Inflammatory macrophage (primary cell): ENCODE measurements at regions not wholly inside any gene's neighbourhood (a gene's known extent, or its start where the extent isn't known, plus 50 kb on each side); places are given as distances from the start of the nearest gene placed in this dataset.

Source experiments
- DNase-seq, 2 donors: peaks; one replicate each; pipeline ENCODE4 v3.0.0-alpha.2; 2020 to 2022

DNA sequence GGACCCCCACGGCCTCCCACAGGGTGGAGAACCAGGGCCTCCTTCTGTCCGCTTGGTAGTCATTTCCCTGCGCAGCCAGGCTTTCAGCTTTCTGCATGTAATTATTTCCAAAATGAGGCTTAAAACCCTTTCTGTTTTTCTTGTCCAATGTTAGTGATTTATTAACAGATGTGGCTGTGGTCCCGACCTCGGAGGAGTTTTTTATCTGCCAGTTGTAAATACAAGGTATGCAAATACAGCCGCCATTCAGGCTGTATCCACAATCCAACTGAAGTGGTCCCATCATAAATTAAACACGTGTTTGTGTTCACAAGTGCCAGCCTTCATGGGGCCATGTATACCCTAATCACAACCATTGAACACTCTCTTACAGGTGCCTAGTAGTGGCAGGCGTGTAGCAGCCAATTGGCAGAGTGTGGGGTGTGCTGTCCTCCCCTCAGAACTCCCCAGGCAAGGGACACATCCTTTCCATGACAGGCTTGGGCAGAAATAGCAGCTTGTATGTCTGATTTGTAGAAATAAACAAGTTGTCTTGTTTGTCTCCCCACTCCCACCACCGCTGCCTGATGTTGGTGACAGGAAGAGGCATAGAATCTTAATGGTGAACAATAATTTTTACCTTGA is 251.3 kb upstream of the MKI67 start:
- no peak for DNase-seq

DNA sequence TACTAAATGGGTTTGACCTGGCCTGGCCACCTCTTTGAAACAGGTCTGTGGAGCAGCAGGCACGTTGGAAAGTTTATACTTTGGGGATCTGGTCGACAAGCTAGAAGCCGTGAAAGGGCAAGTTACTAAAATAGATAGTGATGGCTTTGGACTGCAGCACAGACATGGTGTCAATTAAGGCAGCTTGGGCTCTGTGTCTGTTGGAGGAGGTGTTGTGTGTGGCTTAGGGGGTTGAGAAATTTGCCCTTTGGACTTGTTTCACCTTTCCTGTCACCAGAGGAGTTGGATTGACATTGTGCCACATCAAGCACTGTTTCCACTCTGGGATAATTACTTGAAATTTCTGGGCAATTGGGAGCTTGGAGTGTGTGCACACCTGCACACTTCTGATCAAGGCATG is 251.8 kb upstream of the MKI67 start:
- DNase-seq = no peak

DNA sequence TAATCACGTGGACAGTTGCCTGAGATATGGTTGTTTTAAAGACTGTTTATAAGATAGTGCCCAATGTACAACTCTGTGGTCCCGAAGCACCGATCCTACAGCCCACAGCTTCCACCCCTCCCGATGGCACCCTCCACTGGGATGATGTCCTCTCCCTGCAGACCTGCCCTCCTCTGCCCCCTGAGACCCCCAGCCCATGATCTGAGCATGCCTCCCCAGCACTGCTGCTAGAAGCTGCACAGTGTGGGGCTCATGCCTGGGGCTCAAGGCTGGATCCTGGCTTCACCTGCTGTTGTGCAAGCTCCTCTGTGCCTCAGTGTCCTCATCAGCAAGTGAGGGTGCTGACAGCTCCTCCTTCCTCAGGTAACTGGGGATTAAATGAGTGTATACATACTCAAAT is 254.7 kb upstream of the MKI67 start:
- no peak for DNase-seq

DNA sequence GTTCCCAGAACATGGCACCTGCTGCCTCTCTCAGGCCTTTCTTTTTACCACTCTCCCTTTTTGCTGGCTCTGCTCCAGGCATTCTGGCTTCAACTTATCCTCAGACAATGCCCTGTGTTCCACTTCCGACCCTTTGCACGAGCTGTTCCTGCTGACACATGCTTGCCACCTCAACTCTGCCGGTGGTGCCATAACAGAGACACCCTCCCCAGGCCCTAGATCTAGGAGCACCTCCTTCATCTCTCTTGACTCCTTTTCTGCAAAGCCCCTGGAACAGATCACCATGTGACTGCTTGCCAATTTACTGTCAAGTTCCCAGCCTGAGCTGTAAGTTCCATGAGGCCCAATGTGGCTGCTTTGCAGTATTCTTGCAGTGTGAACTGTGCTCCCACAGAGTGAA is 256.0 kb upstream of the MKI67 start:
- no peak for DNase-seq

DNA sequence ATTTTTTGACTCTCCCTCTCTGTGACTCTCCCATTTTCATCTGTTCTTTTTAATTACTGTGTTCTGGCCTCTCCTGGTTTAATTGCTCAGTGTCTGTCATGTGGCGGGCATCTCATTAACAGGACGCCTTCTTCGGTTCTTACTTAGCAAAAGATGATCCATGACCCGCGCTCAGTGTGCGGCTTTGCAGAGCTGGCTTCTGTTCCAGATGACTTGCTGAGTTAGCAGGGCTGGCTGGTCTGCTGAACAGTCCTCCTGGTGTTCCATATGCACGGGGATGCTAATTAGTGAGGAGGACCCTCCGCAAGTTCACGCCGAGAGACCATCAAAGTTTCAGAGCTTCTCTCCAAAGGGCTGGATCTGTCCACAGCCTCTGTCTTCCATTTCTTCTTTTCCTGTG is 258.6 kb upstream of the MKI67 start:
- no peak for DNase-seq

DNA sequence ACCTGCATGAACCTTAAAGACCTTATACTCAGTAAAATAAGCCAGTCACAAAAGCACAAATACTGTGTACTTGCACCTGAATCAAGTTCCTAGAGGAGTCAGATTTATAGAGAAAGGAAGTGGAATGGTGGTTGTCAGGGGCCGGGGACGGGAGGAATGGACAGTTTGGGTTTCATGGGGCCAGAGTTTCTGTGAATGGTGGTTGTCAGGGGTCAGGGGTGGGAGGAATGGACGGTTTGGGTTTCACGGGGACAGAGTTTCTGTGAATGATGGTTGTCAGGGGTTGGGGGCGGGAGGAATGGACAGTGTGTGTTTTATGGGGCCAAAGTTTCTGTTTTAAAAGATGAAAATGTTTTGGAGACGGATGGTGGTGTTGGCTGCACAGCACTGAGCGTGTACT is 260.0 kb upstream of the MKI67 start:
- DNase-seq = no peak

DNA sequence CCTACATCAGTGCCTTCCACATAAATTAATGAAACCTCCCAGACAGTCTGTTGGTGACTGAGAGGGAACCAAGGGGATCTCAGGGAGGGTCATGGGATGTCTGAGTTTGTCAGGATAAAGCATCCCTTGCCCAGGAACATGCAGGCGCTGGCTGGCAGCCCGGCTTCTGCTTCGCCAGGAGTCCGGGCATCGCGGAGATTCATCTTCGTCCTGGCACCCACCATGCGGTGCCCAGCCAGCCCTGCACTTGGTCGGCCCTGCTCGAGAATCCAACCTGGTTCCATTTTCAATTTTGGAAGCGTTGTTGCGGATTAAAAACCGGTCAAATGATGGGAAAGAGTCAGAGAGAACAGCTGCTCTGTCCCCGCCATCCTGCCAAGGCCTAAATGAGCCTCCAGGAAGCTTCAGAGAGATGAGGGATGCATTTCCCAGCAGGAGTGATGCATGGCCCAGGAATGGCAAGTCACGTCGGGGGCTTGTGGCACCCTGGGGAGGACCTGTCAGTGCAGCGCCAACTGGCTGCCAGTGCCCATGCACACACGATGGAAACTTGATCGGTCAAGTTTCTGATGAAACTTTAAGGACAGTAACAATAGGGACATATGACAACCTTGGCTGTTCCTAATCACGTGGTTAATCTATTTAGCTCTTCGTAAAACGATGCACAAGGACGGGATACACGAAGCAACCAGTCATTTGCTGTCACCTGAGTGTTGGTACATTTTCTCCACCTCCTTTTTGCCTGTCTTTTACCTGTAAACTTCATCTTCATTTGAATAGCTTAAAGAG is 260.8 kb upstream of the MKI67 start:
- no peak for DNase-seq

DNA sequence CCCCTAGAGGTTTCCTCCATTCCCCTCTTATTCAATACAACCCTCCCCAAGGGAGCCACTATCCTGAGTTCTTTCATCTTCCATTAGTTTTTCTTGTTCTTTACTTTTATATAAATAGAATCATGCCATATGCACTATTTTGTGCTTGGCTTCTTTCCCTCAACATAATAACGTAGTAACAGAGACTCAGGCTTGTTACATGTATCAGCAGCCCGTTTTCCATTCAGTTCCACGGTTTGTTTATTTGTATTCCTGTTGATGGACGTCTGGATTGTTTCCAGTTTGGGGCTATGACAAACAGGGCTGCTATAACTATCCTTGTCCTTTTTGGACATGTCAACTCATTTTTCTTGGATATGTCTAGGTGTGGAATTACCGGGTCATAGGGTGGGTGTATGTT is 264.4 kb upstream of the MKI67 start:
- DNase-seq = no peak

DNA sequence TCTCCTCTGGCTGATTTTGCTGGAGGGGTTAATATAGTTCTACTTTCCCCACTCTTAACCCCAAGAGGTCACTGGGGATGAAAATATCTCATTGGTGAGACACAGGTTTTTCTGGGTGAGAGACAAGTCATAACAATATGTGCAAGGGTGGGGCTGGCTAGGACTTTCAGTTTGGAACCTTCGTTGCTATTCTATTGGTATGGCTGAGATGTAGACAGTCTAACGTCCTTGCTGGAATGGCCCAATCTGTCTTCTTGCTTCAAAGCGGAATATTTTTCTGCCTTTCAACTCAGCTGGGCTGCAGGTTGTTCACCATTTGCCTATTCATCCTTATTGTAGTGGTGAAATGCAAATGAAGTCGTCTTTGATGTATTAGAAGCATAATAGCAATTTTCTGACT is 267.3 kb upstream of the MKI67 start:
- no peak for DNase-seq

DNA sequence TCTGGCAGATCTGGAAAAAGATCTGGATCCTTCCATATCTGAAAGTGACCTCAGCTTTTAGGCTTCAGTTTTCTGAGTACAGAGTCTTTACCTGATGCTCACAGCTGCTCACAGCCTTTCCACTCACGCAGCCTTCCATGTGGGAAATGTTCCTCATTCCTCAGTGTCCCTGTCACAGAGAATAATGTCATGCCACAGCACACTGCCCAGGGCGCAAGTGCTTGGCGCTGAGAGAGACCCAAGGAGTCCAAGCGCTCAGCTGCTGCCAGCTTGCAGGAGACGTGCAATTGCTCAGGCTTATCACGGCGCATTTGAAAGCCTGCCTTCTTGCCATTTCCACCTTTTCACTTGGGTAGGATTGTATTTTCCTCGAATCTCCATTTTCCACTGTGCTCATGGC is 271.9 kb upstream of the MKI67 start:
- no peak for DNase-seq

DNA sequence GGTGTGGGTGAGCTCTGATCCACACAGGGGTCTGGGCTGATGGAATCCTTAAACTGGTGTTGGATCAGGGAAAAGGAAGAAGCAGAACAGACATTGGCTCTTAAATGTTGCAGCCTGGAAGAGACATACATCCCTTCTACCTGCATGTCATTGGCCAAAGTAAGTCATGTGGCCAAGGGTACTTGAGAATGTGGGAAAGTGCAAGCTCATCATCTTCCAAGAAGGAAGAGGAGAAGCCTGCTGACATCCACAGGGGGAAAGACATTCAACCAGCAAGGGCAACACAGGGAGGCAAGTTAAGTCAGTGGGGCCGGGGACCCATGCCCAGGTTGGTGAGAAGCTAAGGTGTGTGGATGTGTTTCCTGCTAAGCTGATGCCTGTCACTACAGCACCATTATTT is 272.8 kb upstream of the MKI67 start:
- DNase-seq = no peak

DNA sequence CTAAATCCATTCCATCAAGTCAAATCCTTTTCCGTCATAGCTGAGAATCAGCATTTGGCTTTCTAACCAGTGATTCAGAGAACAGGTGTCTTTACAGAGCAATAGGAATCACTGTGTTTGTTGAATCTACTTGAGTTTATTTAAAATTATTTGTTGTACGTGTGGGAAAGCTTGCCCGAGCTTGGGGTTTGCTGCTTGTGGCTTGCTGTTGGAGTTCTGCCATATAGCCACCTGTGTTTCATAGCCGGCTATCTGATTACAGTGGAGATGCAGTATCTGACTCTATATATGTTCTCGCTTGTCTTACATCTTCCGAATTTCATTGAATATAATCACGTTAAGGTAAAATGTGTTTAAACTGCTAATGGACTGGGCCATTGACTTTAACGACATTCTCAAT is 274.3 kb upstream of the MKI67 start:
- no peak for DNase-seq

DNA sequence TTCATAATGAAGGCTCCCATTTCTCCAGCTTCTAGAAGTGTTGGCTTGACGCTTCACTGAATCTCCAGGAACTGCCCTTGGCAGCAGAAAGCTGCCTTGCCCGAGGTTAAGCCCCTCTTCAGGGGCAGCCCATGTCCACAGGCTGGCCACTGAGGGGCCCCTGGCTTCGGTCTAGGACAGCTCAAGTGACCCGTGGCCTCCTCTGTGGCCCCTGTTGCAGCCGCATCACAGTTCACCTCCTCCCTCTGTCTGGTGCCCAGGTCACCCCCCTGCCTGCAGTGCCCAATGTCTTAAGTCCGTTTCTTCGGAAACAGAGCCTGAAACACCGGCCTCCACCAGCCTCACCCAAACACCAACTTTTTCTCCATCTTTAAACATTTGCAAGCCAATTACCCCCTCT is 279.2 kb upstream of the MKI67 start:
- DNase-seq = no peak

DNA sequence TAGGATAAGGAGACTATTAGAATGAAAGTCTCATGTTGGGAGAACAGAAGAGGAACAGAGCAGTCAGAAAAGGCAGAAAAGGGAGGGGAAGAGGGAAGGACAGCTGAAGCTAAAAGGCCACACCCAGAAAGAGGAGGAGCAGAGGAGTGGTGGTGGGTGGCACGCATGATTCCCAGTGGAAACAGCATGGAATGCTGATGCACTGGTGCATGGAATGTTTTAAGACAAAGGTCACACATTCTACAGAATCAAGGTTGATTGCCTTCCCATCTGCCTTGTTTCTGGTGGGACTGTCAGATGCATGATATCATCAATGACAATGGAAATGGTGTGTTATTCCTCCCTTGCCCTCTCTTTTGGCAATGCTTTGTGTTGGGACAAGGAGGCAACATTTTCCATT is 285.4 kb upstream of the MKI67 start:
- no peak for DNase-seq

DNA sequence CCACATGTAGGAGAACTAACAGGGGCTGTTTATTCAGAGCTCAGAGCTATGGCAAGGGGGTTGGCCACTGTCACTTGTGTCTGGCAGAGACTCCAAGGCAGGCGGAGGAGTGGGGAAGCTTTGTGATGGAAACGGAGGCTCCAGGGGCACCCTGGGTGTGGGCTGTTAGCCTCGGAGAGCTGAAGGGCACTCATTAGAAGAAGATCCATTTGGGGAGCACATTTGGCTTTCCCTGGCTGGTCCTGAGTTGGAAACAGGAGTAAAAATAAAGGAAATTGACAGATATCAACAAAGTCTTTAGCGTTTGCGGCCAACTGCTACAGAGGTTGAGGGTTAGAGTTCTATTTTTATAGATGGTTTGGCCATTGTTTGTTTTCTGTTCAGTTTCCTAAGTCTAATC is 288.3 kb upstream of the MKI67 start:
- DNase-seq = no peak

DNA sequence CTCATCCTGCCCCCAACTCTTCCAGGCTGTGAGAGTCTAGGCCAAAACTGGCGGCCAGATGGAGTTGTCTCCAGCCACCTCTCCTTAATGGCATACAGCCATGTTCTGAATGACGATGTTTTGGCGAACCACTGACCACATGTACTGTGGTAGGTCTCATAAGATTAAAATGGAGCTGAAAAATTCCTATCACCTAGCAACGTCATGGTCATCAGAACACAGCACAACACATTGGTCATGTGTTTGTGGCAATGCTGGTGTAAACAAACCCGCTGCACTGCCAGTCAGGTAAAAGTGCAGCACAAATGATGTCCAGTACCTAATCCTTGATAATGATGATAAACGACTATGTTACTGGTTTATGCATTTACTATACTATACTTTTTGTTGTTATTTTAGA is 290.0 kb upstream of the MKI67 start:
- no peak for DNase-seq

DNA sequence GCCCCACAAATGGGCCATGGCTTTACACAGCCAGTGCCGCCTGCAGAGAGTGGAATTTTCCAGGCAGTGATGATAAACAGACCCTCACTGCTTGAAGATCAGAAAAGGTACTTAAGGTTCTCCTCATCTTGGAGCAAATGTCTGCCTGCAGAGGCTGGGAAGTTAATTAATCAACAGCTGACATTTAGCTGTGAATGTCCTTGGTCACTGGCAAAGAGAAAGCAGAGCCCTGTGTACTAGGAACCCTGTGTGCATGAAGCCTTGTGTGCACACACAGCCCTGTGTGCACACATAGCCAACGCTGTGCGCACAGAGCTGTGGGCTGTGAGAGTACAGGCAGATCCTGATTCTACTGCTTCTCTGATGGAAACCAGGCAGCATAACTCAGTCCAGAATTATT is 291.6 kb upstream of the MKI67 start:
- DNase-seq = no peak

DNA sequence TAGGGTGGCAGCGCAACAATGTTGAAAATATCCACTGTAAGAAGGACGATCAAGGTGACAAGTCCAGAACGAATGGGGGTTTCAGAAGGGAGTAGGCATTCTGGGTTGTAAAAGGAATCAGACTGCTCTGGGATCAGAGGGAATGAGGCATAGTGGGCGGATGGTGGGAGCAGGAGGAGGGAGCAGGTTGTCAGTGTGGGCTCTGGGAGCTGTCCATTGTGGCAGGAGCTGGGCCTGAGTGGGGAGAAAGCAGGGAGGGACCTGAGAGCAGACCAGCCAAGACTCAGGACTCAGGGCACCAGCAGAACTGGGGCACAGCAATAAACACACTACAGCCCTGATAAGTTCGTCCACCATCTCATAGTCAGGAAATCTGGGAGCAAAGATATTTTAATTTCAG is 292.6 kb upstream of the MKI67 start:
- no peak for DNase-seq

DNA sequence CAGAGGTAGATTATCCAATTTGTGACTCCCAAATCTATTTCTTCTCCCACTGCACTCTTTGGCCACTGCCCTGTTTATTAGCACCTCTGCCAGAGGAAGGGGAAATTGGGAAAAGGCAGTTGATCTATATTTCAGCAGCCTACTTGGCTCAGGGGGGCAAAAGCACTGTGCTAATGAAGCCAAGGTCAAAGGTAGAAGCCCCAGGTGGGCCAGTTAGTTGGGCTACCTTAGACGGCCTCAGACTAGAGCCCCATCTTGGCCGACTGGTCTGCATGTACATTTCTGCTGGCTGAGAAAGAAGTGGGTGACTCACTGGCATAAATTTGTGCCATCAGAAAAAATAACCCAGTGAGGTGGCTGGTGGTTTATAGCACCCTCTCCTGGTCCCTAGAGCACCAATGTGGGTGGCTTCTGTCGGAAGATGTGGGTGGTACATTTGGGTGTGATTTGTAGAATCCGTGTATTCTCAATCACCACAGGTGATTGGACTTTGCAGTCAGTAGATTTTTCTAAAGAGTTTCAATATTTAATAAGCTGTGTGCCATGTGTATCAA is 293.3 kb upstream of the MKI67 start:
- no peak for DNase-seq

DNA sequence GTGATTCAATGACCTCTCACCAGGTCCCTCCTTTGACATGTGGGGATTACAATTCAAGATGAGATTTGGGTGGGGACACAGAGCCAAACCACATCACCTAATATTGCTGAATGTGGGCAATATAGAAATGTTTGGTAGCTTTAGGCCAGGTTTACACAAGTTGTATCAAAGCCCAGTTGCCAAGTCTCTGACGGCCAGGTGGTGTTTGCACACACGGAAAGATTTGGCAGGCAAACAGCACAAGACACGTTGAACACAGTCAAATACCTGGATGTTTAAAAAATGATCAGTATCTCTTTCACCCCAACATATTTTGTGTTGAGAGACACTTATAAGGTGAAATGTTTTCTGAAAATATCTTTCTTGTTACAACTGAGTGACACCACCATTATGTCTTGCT is 294.4 kb upstream of the MKI67 start:
- no peak for DNase-seq

DNA sequence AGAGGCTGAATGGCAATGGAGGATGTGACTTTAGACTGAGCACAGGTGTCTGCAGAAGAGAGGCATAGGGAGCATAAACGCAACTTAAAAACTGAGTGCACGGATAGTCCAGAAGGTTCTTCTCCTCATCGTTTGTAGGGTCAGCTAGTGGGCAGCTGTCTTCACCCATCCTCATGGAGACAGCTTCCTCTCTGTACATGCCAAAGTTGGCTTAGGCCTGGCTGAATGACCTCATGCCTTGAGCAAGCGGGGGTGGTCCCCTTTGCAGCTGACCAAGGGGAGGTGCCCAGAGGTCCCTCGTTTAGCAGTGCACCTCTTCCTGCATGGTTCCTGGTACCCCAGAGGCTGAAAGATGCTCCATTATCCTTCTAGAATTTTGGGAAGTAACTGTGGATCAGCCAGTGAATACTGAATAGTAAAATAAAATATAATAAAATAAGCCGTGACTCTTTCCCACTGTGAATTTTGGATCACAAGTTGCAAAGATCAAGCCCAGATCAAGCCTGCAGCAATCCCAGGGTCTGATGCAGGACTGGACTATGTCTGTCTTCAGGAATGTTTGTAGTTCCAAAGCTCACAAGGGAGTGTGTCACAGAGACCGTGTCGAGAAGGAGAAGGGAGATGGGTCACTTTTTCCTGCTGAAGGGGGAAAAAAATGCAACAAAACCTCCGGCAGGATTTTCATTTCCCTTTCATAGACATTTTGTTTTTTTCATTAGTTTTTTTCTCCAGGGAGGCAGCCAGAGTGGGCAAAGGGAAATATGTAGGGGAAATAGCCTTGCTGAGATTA is 295.3 kb upstream of the MKI67 start:
- DNase-seq = no peak

DNA sequence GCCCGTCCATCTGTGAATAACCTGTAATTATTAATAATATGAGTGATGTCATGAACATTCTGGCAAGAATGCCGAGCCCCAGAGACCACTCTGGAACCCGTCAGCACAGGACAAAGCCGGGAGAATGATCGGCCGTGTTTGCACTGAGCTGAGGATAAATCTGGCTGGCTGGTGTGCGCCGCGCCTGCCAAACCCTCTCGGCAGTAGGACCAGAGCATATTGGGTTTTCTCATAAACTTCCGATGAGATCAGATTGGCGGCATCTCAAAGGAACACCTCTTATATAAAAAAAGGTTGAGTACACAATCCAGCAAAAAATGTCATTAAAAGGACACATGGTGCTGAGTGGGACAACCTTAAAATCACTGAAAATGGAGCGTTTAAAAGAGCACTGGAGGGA is 296.0 kb upstream of the MKI67 start:
- no peak for DNase-seq

DNA sequence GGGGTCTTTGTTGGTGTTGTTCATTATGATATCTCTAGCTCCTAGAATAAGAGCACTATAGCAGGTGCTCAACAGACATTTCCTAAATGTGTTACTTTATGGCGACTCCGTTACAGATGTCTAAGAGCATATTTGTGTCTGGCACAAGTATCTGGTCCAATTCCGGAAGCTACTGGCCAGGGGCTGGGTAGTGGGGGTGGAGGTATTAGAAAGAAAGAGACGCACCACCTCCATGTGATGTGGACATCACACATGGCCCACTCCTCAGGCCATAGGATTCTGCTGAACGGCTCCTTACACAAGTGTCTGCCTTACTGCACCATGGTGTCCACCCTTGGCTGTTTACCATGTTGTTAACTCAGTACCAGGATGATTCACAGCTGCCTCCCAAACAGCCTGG is 296.8 kb upstream of the MKI67 start:
- DNase-seq = no peak

DNA sequence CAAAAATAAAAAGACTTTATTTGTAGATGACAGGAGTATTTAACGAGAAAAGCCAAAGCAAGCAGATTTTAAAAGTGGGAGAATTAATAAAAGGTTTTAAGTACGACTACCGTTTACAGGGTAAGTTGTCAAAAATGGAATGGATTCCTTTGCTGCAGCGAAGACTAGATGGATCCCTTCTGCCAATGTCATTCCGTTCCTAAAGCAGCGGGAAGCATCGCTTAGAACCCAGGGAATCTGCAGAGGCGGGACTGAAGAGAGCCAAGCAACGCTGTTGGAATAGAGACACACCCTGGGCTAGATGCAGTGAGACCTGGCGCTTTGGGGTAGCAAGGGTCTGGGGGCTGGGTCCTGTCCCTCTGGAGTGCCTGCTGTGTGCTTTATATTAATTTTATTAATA is 303.1 kb upstream of the MKI67 start:
- no peak for DNase-seq
